ENCODE measurements at regions not wholly inside any gene's neighbourhood (a gene's known extent, or its start where the extent isn't known, plus 50 kb on each side); places are given as distances from the start of the nearest gene placed in this dataset.

- no peak for ATAC-seq
- Histone ChIP-seq H3K27ac (ENCODE audit: low read length) (no peak overlapping the region), H3K4me1 (ENCODE audit: control insufficient read depth, insufficient read depth, low read length) (peaks cover 6% of the 10 kb centered on the region), H3K9me3 (ENCODE audit: control insufficient read depth, low read length) (no peaks in the 10 kb centered on the region), H3K4me3 (ENCODE audit: low read length) (no peak overlapping the region), H3K27me3 (ENCODE audit: control insufficient read depth, insufficient read depth) (no peaks in the 10 kb centered on the region)
- 83% methylated on average over 2 of the region's 2 CpGs for WGBS
- peak in 1 of 3 donors; percentile 45 for DNase-seq
- intact Hi-C loops (cut with DNase I), result no loop called here
These were observed 183.3 kb downstream of the DEPDC1B start for GRCh38 chr5:60516688-60517087.

DNA sequence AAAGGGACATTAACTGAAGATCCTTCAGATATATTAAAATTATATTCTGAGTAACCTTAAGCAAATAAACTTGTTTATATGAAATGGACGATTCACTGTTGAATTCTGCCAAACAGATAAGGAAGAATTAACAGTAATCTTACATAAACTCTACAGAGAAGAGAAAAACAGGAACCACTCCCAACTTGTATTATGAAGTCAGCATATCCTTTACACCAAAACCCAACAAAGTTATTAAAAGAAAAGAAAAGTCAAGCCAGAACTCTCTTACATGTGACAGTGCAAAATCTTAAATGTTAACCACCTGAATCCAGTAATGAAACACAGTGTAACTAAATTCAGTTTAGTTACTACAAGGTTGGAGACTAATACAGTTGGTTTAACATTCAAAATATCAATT, 185.8 kb downstream of the DEPDC1B start:
- Histone ChIP-seq H3K4me1 (ENCODE audit: control insufficient read depth, insufficient read depth, low read length) (peaks cover 3% of the 10 kb centered on the region), H3K27ac (ENCODE audit: low read length) (no peak overlapping the region)
- ATAC-seq, result peak in 1 of 2 donors; percentile 42

GRCh38 chr5:60512117-60512516, 187.8 kb downstream of the DEPDC1B start:
- no peaks in the 10 kb centered on the region for H3K9me3 ChIP-seq (ENCODE audit: control insufficient read depth, low read length)
- no peaks in the 10 kb centered on the region for H3K27me3 ChIP-seq (ENCODE audit: control insufficient read depth, insufficient read depth)
- peaks cover 3% of the 10 kb centered on the region for H3K4me1 ChIP-seq (ENCODE audit: control insufficient read depth, insufficient read depth, low read length)
- ATAC-seq (no peak), DNase-seq (no peak)
- intact Hi-C loops (cut with DNase I), result no loop called here
- H3K4me3 ChIP-seq (ENCODE audit: low read length), result no peak overlapping the region
- no peak overlapping the region for H3K27ac ChIP-seq (ENCODE audit: low read length)

More for the DNA sequence above, 185.8 kb downstream of the DEPDC1B start:
- no peak overlapping the region for H3K4me3 ChIP-seq (ENCODE audit: low read length)
- no peaks in the 10 kb centered on the region for H3K9me3 ChIP-seq (ENCODE audit: control insufficient read depth, low read length)
- no peaks in the 10 kb centered on the region for H3K27me3 ChIP-seq (ENCODE audit: control insufficient read depth, insufficient read depth)
- 29% methylated on average over 1 of the region's 1 CpG for WGBS
- intact Hi-C loops (cut with DNase I), result no loop called here
- no peak for DNase-seq

DNA sequence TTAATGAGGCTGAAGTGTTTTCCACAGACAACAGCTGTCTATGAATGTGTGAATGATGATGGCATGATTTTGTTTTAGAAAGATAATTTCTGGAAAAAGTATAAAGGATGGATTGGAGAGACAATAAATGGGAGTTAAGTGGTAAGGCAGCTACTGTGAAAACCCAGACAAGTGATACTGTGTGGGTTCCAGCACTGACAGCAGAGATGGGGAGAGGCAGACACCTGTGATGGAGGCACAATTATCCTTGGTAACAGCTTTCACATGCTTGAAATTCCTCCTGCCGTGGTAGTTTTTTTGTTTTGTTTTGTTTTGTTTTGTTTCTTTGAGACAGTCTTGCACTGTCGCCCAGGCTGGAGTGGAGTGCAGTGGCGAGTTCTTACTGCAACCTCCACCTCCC, 189.3 kb downstream of the DEPDC1B start:
- H3K27me3 ChIP-seq (ENCODE audit: control insufficient read depth, insufficient read depth), result no peaks in the 10 kb centered on the region
- no peak overlapping the region for H3K4me3 ChIP-seq (ENCODE audit: low read length)
- WGBS, result 76% methylated on average over 3 of the region's 3 CpGs
- no peak for DNase-seq
- H3K27ac ChIP-seq (ENCODE audit: low read length), result no peak overlapping the region
- H3K4me1 ChIP-seq (ENCODE audit: control insufficient read depth, insufficient read depth, low read length), result no peaks in the 10 kb centered on the region
- H3K9me3 ChIP-seq (ENCODE audit: control insufficient read depth, low read length), result no peaks in the 10 kb centered on the region
- no peak for ATAC-seq
- intact Hi-C loops (cut with DNase I), result no loop called here

DNA sequence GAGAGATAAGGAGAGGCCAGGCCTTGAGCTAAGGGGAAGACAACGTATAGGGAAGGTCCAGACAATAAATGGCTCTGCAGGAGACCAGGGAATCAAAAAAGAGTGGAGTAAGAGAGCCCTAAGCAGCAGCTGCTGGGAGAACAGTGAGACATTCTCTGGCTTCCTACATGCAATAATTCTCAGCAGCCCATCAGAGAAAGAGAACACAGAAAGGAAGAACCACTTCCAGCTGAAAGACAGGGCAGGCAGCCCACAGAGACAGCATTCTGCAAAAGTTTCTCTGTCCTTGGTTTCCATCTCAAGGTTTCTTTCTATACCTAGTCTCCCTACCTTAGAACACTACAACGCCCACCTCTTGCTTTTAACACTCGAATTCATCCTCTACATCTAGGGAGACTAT, 189.9 kb downstream of the DEPDC1B start:
- Histone ChIP-seq H3K9me3 (ENCODE audit: control insufficient read depth, low read length) (no peaks in the 10 kb centered on the region), H3K27ac (ENCODE audit: low read length) (no peak overlapping the region), H3K4me1 (ENCODE audit: control insufficient read depth, insufficient read depth, low read length) (no peaks in the 10 kb centered on the region), H3K4me3 (ENCODE audit: low read length) (no peak overlapping the region), H3K27me3 (ENCODE audit: control insufficient read depth, insufficient read depth) (no peaks in the 10 kb centered on the region)
- intact Hi-C loops (cut with DNase I), result no loop called here
- WGBS, result 67% methylated on average over 3 of the region's 3 CpGs
- ATAC-seq (no peak), DNase-seq (no peak)

DNA sequence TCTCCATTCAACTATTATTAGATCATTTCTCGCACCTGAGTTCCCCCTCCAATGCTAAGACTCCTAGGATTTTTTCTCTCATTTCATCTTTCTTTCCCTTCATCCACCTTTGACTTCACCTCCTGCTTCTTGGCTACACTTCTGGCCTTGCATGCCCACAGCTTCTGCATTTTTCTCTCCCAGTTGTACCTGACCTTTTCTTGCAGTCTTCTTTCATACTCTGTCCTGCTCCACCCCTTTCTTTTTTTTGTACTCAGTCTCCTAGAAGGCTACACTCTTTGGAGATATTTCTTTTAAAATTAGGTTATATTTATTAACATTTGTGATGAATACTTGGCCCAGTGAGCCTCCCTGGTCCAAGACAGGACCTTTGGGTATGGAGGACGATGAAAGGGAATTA, 190.4 kb downstream of the DEPDC1B start:
- intact Hi-C loops (cut with DNase I), result no loop called here

GRCh38 chr5:60507687-60508086, 192.3 kb downstream of the DEPDC1B start:
- H3K4me3 ChIP-seq (ENCODE audit: low read length), result no peak overlapping the region
- intact Hi-C loops (cut with DNase I), result no loop called here
- 65% methylated on average over 3 of the region's 3 CpGs for WGBS
- ATAC-seq, result no peak
- H3K4me1 ChIP-seq (ENCODE audit: control insufficient read depth, insufficient read depth, low read length), result no peaks in the 10 kb centered on the region
- no peak overlapping the region for H3K27ac ChIP-seq (ENCODE audit: low read length)
- no peaks in the 10 kb centered on the region for H3K27me3 ChIP-seq (ENCODE audit: control insufficient read depth, insufficient read depth)
- no peak for DNase-seq
- H3K9me3 ChIP-seq (ENCODE audit: control insufficient read depth, low read length), result no peaks in the 10 kb centered on the region

More for the DNA sequence above, 190.4 kb downstream of the DEPDC1B start:
- Histone ChIP-seq H3K27ac (ENCODE audit: low read length) (no peak overlapping the region), H3K27me3 (ENCODE audit: control insufficient read depth, insufficient read depth) (no peaks in the 10 kb centered on the region), H3K4me1 (ENCODE audit: control insufficient read depth, insufficient read depth, low read length) (no peaks in the 10 kb centered on the region), H3K9me3 (ENCODE audit: control insufficient read depth, low read length) (no peaks in the 10 kb centered on the region), H3K4me3 (ENCODE audit: low read length) (no peak overlapping the region)
- DNase-seq (no peak), ATAC-seq (no peak)
- WGBS, result 94% methylated on average over 2 of the region's 2 CpGs

DNA sequence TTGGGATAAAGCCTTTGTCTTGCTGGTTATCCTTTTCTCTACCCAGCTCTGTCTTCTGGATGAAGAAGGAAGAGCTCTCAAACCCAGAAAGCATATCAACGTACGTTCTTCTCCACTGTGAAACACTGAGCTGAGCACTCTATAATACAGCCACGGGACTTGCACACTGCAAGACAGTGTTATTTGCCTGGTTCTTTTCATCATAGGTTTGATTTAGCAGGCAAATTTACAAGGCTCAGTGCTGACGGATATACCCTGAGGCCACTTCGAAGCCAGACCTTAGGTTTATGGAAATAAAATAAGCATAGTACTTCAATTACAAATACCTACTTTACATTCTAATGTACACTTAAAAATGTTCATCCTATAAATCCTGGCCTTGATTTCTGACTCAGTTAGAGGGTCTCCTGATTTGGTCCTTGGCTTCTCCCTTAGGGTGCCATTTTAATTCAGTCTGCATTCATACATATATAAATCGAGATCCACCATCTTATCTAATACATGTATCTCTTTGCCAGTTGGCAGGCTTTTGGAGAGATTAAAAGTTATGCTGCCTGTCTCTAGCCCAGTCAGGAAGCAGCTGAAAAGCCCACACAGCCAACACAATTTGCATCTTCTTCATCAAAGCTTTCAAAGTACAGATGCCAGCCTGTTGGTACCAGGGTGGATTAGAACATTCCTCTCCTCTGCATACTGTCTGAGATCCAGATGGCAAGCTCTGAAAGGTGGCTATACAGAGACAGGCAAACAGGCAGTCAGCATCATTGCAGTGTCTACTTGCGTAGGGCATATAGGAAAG, 194.4 kb downstream of the DEPDC1B start:
- H3K27ac ChIP-seq (ENCODE audit: low read length), result no peak overlapping the region
- 85% methylated on average over 7 of the region's 7 CpGs for WGBS
- no peaks in the 10 kb centered on the region for H3K4me1 ChIP-seq (ENCODE audit: control insufficient read depth, insufficient read depth, low read length)
- no peak overlapping the region for H3K4me3 ChIP-seq (ENCODE audit: low read length)
- DNase-seq, result no peak
- H3K27me3 ChIP-seq (ENCODE audit: control insufficient read depth, insufficient read depth), result no peaks in the 10 kb centered on the region
- H3K9me3 ChIP-seq (ENCODE audit: control insufficient read depth, low read length), result no peaks in the 10 kb centered on the region
- no peak for ATAC-seq
- intact Hi-C loops (cut with DNase I), result no loop called here

DNA sequence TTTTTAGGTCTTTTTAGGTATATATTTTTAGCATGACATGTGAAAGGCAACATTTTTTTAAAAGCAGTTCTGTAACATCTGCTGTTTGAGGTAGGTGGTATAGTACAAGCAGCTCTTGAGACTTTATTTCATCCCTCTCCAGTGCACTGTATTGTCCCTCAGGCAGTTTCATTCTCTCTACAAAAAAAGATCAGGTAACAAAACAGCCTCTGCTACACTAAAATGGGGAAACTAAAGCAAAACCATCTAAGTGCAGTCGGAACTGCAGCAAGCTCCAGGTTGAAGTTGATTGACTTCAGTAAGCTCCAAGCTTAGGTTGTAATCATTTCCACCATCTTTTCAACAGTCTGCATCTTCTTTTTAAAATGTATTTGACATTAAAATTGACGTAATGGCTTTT, 195.6 kb downstream of the DEPDC1B start:
- H3K27ac ChIP-seq (ENCODE audit: low read length), result no peak overlapping the region
- no peaks in the 10 kb centered on the region for H3K4me1 ChIP-seq (ENCODE audit: control insufficient read depth, insufficient read depth, low read length)
- WGBS, result 91% methylated on average over 2 of the region's 2 CpGs
- DNase-seq, result no peak
- intact Hi-C loops (cut with DNase I), result no loop called here
- H3K4me3 ChIP-seq (ENCODE audit: low read length), result no peak overlapping the region
- ATAC-seq, result no peak
- H3K27me3 ChIP-seq (ENCODE audit: control insufficient read depth, insufficient read depth), result no peaks in the 10 kb centered on the region
- H3K9me3 ChIP-seq (ENCODE audit: control insufficient read depth, low read length), result no peaks in the 10 kb centered on the region

GRCh38 chr5:60503771-60504170, 196.2 kb downstream of the DEPDC1B start:
- H3K27me3 ChIP-seq (ENCODE audit: control insufficient read depth, insufficient read depth), result no peaks in the 10 kb centered on the region
- no peak overlapping the region for H3K27ac ChIP-seq (ENCODE audit: low read length)
- no peaks in the 10 kb centered on the region for H3K4me1 ChIP-seq (ENCODE audit: control insufficient read depth, insufficient read depth, low read length)
- WGBS, result 40% methylated on average over 2 of the region's 2 CpGs
- no peak overlapping the region for H3K4me3 ChIP-seq (ENCODE audit: low read length)
- intact Hi-C loops (cut with DNase I), result no loop called here
- no peak for ATAC-seq
- DNase-seq, result no peak
- no peaks in the 10 kb centered on the region for H3K9me3 ChIP-seq (ENCODE audit: control insufficient read depth, low read length)

DNA sequence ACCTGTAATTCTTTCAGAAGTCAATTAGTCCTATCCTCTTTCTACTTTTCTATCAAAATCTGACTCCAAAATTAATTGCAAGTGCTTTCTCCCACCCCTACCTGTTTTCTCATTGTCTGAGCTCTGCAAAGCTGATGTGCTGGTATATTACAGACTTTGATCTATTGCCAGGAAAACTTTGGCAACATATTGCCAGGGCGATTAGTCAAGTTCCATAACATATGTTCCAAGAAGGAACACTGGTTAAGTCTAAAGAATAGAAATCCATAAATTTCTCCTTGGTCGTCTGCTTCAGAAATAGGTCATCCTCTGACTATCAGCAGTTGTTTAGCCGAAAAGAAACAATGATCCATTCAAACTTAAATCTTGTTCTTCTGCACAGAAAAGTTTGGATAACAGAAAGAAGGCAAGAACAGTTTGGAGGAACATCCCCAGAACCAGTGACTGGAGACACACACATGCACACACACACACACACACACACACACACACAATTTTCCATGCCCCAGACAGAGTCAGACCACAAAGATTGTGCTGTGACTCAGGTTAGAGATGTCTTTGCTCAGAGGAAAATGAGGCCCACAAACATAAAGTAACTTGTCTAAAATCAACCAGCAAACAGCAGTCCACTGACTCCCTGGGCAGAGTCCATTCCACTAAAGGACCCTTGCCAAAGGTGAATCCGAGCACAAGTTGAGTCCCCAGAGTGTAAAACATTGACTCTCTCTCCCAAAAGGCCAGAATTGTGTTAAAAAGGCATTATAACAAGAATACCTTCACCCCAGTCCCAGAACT, 202.1 kb downstream of the DEPDC1B start:
- ATAC-seq (no peak), DNase-seq (no peak)
- H3K4me1 ChIP-seq (ENCODE audit: control insufficient read depth, insufficient read depth, low read length), result no peaks in the 10 kb centered on the region
- H3K4me3 ChIP-seq (ENCODE audit: low read length), result no peak overlapping the region
- no peak overlapping the region for H3K27ac ChIP-seq (ENCODE audit: low read length)
- H3K27me3 ChIP-seq (ENCODE audit: control insufficient read depth, insufficient read depth), result no peaks in the 10 kb centered on the region
- 64% methylated on average over 4 of the region's 4 CpGs for WGBS
- no peaks in the 10 kb centered on the region for H3K9me3 ChIP-seq (ENCODE audit: control insufficient read depth, low read length)
- intact Hi-C loops (cut with DNase I), result no loop called here
